H1 (cell line): ENCODE measurements at regions not wholly inside any gene's neighbourhood (a gene's known extent, or its start where the extent isn't known, plus 50 kb on each side); places are given as distances from the start of the nearest gene placed in this dataset.

Experiments used
- CTCF ChIA-PET: fragments of 300-600 bp; sonication (Branson Sonifier 250); formaldehyde crosslinking; loops from one replicate; lab custom pipeline; 2021; ENCODE audit not compliant: partially characterized antibody; lab: Charles Lee
- POLR2A ChIA-PET: fragments of 300-600 bp; sonication (Branson Sonifier 250); formaldehyde crosslinking; loops from one replicate; lab custom pipeline; 2021; ENCODE audit warnings: inconsistent platforms; ENCODE audit not compliant: partially characterized antibody; lab: Charles Lee
- DNase-seq, 2 experiments: peaks; one replicate each; pipeline versions ENCODE4 v3.0.0 to v3.0.0-alpha.2; 2010 to 2022; ENCODE audit warnings: low spot score in 2 of 2, low read depth in 1 of 2, mixed read lengths in 1 of 2
- FAIRE-seq: peaks from 2 replicates; lab custom pipeline; 2011; peaks lifted over from hg19 to GRCh38; lab: Jason Lieb, UNC
- H2AFZ ChIP-seq: 2 replicates; pipeline ENCODE4 v1.8.1; 2012; ENCODE audit warnings: low read length, inconsistent platforms
- H2AK5ac ChIP-seq: 2 replicates; pipeline ENCODE4 v1.6.1; 2013; ENCODE audit warnings: low read depth, low read length
- H2BK120ac ChIP-seq: replicated peaks from 2 replicates; pipeline ENCODE3; 2013; ENCODE audit warnings: low read depth, low read length, inconsistent platforms
- H2BK12ac ChIP-seq: 2 replicates; pipeline ENCODE4 v1.6.1; 2013; ENCODE audit warnings: low read depth, low read length
- H2BK15ac ChIP-seq: 2 replicates; pipeline ENCODE4 v1.6.1; 2013; ENCODE audit warnings: low read length
- H2BK20ac ChIP-seq: 2 replicates; pipeline ENCODE4 v1.6.1; 2013; ENCODE audit warnings: low read length
- H2BK5ac ChIP-seq: 2 replicates; pipeline ENCODE4 v1.6.1; 2013; ENCODE audit warnings: low read depth, low read length
- H3K14ac ChIP-seq: 2 replicates; pipeline ENCODE4 v1.6.1; 2013; ENCODE audit warnings: inconsistent platforms; ENCODE audit not compliant: insufficient read length
- H3K18ac ChIP-seq: 2 replicates; pipeline ENCODE4 v1.6.1; 2013; ENCODE audit warnings: low read length; ENCODE audit errors: extremely low read depth
- H3K23ac ChIP-seq: 2 replicates; pipeline ENCODE4 v1.6.1; 2013; ENCODE audit warnings: inconsistent platforms; ENCODE audit not compliant: insufficient read length
- H3K23me2 ChIP-seq: 2 replicates; pipeline ENCODE4 v1.6.1; 2013; ENCODE audit warnings: low read depth, low read length
- H3K27ac ChIP-seq: 2 replicates; pipeline ENCODE4 v1.6.1; 2011; ENCODE audit warnings: low read depth, low read length, inconsistent platforms
- H3K27me3 ChIP-seq, 4 experiments: replicated peaks in 1 of 4; 1 replicate in 1 of 4; 2 replicates in 3 of 4; pipeline versions ENCODE4 v1.6.1 to v1.8.1; 2011 to 2013; ENCODE audit warnings: low read length in 3 of 4, mild to moderate bottlenecking in 3 of 4, inconsistent platforms in 2 of 4, mixed read lengths in 2 of 4, moderate library complexity in 1 of 4; ENCODE audit not compliant: control insufficient read depth in 3 of 4, insufficient read depth in 3 of 4; ENCODE audit errors: extremely low read depth in 1 of 4
- H3K36me3 ChIP-seq, 4 experiments: 2 replicates each; pipeline versions ENCODE4 v1.6.1 to v1.8.1; 2011 to 2013; ENCODE audit warnings: mild to moderate bottlenecking in 4 of 4, low read length in 3 of 4, moderate library complexity in 2 of 4, control low read depth in 1 of 4, inconsistent platforms in 1 of 4; ENCODE audit not compliant: insufficient read depth in 4 of 4, control insufficient read depth in 2 of 4
- H3K4ac ChIP-seq: replicated peaks from 2 replicates; pipeline ENCODE3; 2013; ENCODE audit warnings: low read length, low read depth, mixed read lengths, inconsistent platforms; ENCODE audit not compliant: insufficient read length
- H3K4me1 ChIP-seq, 4 experiments: replicated peaks in 1 of 4; 1 replicate in 1 of 4; 2 replicates in 3 of 4; pipeline versions ENCODE4 v1.6.1 to v1.8.1; 2011 to 2013; ENCODE audit warnings: low read length in 3 of 4, inconsistent platforms in 2 of 4, mixed read lengths in 1 of 4; ENCODE audit not compliant: insufficient read depth in 4 of 4, control insufficient read depth in 3 of 4
- H3K4me2 ChIP-seq, 2 experiments: 2 replicates each; pipeline versions ENCODE4 v1.6.1 to v1.8.1; 2011 to 2013; ENCODE audit warnings: low read depth in 2 of 2, low read length in 2 of 2, control low read depth in 1 of 2, inconsistent platforms in 1 of 2, mild to moderate bottlenecking in 1 of 2; ENCODE audit not compliant: insufficient read depth in 1 of 2
- H3K4me3 ChIP-seq, 4 experiments: fragments of 200-600, 300-600 bp in 1 of 4; sonication (generic), shearing (Covaris generic), sonication (Bioruptor Twin) in 1 of 4; 2 replicates each; pipeline versions ENCODE4 v1.5.1 to v1.8.1; 2011 to 2016; ENCODE audit warnings: low read length in 4 of 4, low read depth in 3 of 4, control low read depth in 2 of 4, inconsistent platforms in 2 of 4, mild to moderate bottlenecking in 2 of 4, mixed read lengths in 1 of 4, moderate library complexity in 1 of 4; ENCODE audit not compliant: insufficient read depth in 2 of 4; ENCODE audit errors: extremely low read depth in 1 of 4
- H3K56ac ChIP-seq: replicated peaks from 2 replicates; pipeline ENCODE3; 2013; ENCODE audit warnings: low read depth, mild to moderate bottlenecking, mixed read lengths, low read length, inconsistent platforms; ENCODE audit not compliant: insufficient read length
- H3K79me1 ChIP-seq: 2 replicates; pipeline ENCODE4 v1.6.1; 2013; ENCODE audit warnings: low read depth, low read length, control low read depth
- H3K79me2 ChIP-seq, 2 experiments: 2 replicates each; pipeline versions ENCODE4 v1.6.1 to v1.8.1; 2012 to 2013; ENCODE audit warnings: low read length in 2 of 2, mild to moderate bottlenecking in 2 of 2, inconsistent platforms in 1 of 2; ENCODE audit not compliant: insufficient read depth in 2 of 2, control insufficient read depth in 1 of 2
- H3K9ac ChIP-seq, 4 experiments: replicated peaks in 1 of 4; 1 replicate in 1 of 4; 2 replicates in 3 of 4; pipeline versions ENCODE4 v1.6.1 to v1.8.1; 2011 to 2013; ENCODE audit warnings: low read depth in 3 of 4, low read length in 3 of 4, control low read depth in 2 of 4, mild to moderate bottlenecking in 2 of 4, moderate library complexity in 2 of 4, inconsistent platforms in 1 of 4; ENCODE audit errors: extremely low read depth in 1 of 4
- H3K9me3 ChIP-seq, 2 experiments: 2 replicates each; pipeline versions ENCODE4 v1.6.1 to v1.8.1; 2012 to 2013; ENCODE audit warnings: mild to moderate bottlenecking in 2 of 2, moderate library complexity in 2 of 2, control low read depth in 1 of 2, inconsistent platforms in 1 of 2, low read depth in 1 of 2, low read length in 1 of 2, mixed read lengths in 1 of 2; ENCODE audit not compliant: insufficient read depth in 2 of 2
- H4K20me1 ChIP-seq, 2 experiments: replicated peaks in 1 of 2; 2 replicates each; pipeline versions ENCODE3 to v1.8.1; 2011 to 2013; ENCODE audit warnings: inconsistent platforms in 2 of 2, low read length in 2 of 2, mild to moderate bottlenecking in 1 of 2; ENCODE audit not compliant: insufficient read depth in 2 of 2, control insufficient read depth in 1 of 2
- H4K5ac ChIP-seq: 2 replicates; pipeline ENCODE4 v1.6.1; 2013; ENCODE audit warnings: low read length, low read depth, mixed read lengths, inconsistent platforms; ENCODE audit not compliant: insufficient read length
- H4K8ac ChIP-seq: 2 replicates; pipeline ENCODE4 v1.8.0; 2013; ENCODE audit warnings: mild to moderate bottlenecking, moderate library complexity, low read length, inconsistent platforms; ENCODE audit not compliant: insufficient read depth; ENCODE audit errors: extremely low read depth
- H4K91ac ChIP-seq: replicated peaks from 2 replicates; pipeline ENCODE3; 2013; ENCODE audit warnings: low read length, mixed read lengths, inconsistent platforms; ENCODE audit not compliant: insufficient read length
- EP300 ChIP-seq, 2 experiments: IDR thresholded peaks; 1 replicate in 1 of 2; 2 replicates in 1 of 2; pipeline ENCODE4 v1.6.1; 2011 to 2012; ENCODE audit warnings: low read depth in 2 of 2, low read length in 2 of 2, mild to moderate bottlenecking in 2 of 2, borderline replicate concordance in 1 of 2, inconsistent platforms in 1 of 2, moderate library complexity in 1 of 2
- KDM1A ChIP-seq: fragments of 200-600, 300-600 bp; sonication (generic); IDR thresholded peaks from 2 replicates; pipeline ENCODE4 v1.7.1; 2016; ENCODE audit warnings: mild to moderate bottlenecking, low read length, borderline replicate concordance
- MAX ChIP-seq: IDR thresholded peaks from 2 replicates; pipeline ENCODE4 v1.6.1; 2012; ENCODE audit warnings: inconsistent platforms
- POLR2A ChIP-seq, 2 experiments: IDR thresholded peaks; 1 replicate in 1 of 2; 2 replicates in 1 of 2; pipeline ENCODE4 v1.6.1; 2011; ENCODE audit warnings: low read depth in 2 of 2, low read length in 2 of 2, mild to moderate bottlenecking in 2 of 2; ENCODE audit errors: control extremely low read depth in 1 of 2
- RAD21 ChIP-seq, 2 experiments: IDR thresholded peaks in 1 of 2; conservative IDR thresholded peaks in 1 of 2; 2 replicates each; pipeline ENCODE4 v1.6.1; 2011; ENCODE audit warnings: low read depth in 2 of 2, low read length in 2 of 2, improper control_type of control experiment in 1 of 2, inconsistent platforms in 1 of 2, mild to moderate bottlenecking in 1 of 2, moderate library complexity in 1 of 2
- RXRA ChIP-seq: IDR thresholded peaks from 2 replicates; pipeline ENCODE4 v1.6.1; 2011; ENCODE audit warnings: low read depth, mild to moderate bottlenecking, low read length, moderate library complexity; ENCODE audit not compliant: insufficient read depth
- SIRT6 ChIP-seq: IDR thresholded peaks from one replicate; pipeline ENCODE4 v1.7.1; 2012; ENCODE audit warnings: low read length, inconsistent platforms
- WGBS, 2 experiments: shearing (Covaris generic) in 1 of 2; methylation state at CpG; one replicate each; pipeline versions ENCODE4 v1.1.6 to v1.1.7; 2013 to 2015; ENCODE audit warnings: low lambda C conversion rate in 2 of 2, mixed read lengths in 2 of 2, inconsistent platforms in 1 of 2, low coverage in 1 of 2, missing lambda C conversion rate in 1 of 2; ENCODE audit not compliant: insufficient replicate concordance in 2 of 2, insufficient coverage in 1 of 2, insufficient read length in 1 of 2; ENCODE audit errors: extremely low coverage in 1 of 2, missing lambda C conversion rate in 1 of 2; 5-methylcytosine and 5-hydroxymethylcytosine counted together

- no peak overlapping the region for H2AFZ ChIP-seq
These were observed 53.4 kb upstream of the RALGAPA2 start for GRCh38 chr20:20765696-20766365.

More at GRCh38 chr20:20765696-20766365, 53.4 kb upstream of the RALGAPA2 start:
- Histone ChIP-seq H3K79me1 (no peaks in the 10 kb centered on the region), H2BK12ac (no peak overlapping the region), H4K8ac (no peak overlapping the region), H3K79me2 (no peaks in the 10 kb centered on the region), H2AK5ac (no peak overlapping the region), H3K56ac (no peak overlapping the region), H3K4ac (no peak overlapping the region), H3K4me2 (no peak overlapping the region), H3K36me3 (peaks cover 0 to 5% (median 0%) of the 10 kb centered on the region in 4 experiments; a peak in 1 of 8 replicates), H3K4me3 (no peak overlapping the region; a peak in 1 of 8 replicates), H4K91ac (no peak overlapping the region), H2BK120ac (no peak overlapping the region), H4K20me1 (no peaks in the 10 kb centered on the region), H3K9me3 (peaks cover 11 to 23% of the 10 kb centered on the region in 2 experiments; a peak in 3 of 4 replicates), H3K18ac (no peak overlapping the region), H3K23ac (no peak overlapping the region), H2BK20ac (no peak overlapping the region), H3K23me2 (no peaks in the 10 kb centered on the region), H2BK5ac (no peak overlapping the region), H2BK15ac (no peak overlapping the region), H3K14ac (no peak overlapping the region), H3K27me3 (no peaks in the 10 kb centered on the region), H4K5ac (no peak overlapping the region), H3K27ac (no peak overlapping the region), H3K4me1 (no peaks in the 10 kb centered on the region), H3K9ac (no peak overlapping the region)
- FAIRE-seq (no peak), DNase-seq (no peak)
- no peak for TF ChIP-seq RAD21 (IDR thresholded peaks at IDR 0.05 in 1 of 2, conservative IDR thresholded peaks at IDR 0.05 in 1 of 2; ENCODE audit: low read depth in 2 of 2, low read length in 2 of 2)
- TF ChIP-seq EP300 (IDR thresholded peaks at IDR 0.05; ENCODE audit: borderline replicate concordance in 1 of 2, low read depth in 2 of 2, low read length in 2 of 2) = no peak
- TF ChIP-seq KDM1A = no peak
- TF ChIP-seq POLR2A (IDR thresholded peaks at IDR 0.05; ENCODE audit: control extremely low read depth in 1 of 2, low read depth in 2 of 2, low read length in 2 of 2) = no peak
- no peak for TF ChIP-seq RXRA
- TF ChIP-seq MAX = no peak
- no peak for TF ChIP-seq SIRT6
- POLR2A ChIA-PET = no interaction called here
- 81% methylated on average over 4 of the region's 4 CpGs; no CpG with 5 or more reads in 1 of the 2 experiments for WGBS, 2 experiments
- CTCF ChIA-PET = no interaction called here
